Neutrophil (primary cell): ENCODE measurements at regions not wholly inside any gene's neighbourhood (a gene's known extent, or its start where the extent isn't known, plus 50 kb on each side); places are given as distances from the start of the nearest gene placed in this dataset.

ENCODE experiments used
- H3K27ac ChIP-seq: fragments of 200-600 bp; sonication (generic); 2 replicates; pipeline ENCODE4 v1.5.1; 2016; ENCODE audit warnings: mild to moderate bottlenecking, moderate library complexity
- H3K27me3 ChIP-seq: fragments of 200-600 bp; sonication (generic); 2 replicates; pipeline ENCODE4 v1.6.0; 2016; ENCODE audit warnings: mild to moderate bottlenecking
- H3K36me3 ChIP-seq: fragments of 200-600 bp; sonication (generic); 2 replicates; pipeline ENCODE4 v1.5.1; 2017
- H3K4me1 ChIP-seq, 2 experiments: fragments of 200-600 bp in 1 of 2; sonication (generic) in 1 of 2; 1 replicate in 1 of 2; 2 replicates in 1 of 2; pipeline versions ENCODE4 v1.5.1 to v1.6.1; 2013 to 2016; ENCODE audit warnings: low read depth in 1 of 2, low read length in 1 of 2, mild to moderate bottlenecking in 1 of 2, moderate library complexity in 1 of 2; ENCODE audit not compliant: control insufficient read depth in 1 of 2, insufficient read depth in 1 of 2
- H3K4me3 ChIP-seq, 2 experiments: fragments of 200-600 bp in 1 of 2; sonication (generic) in 1 of 2; 1 replicate in 1 of 2; 2 replicates in 1 of 2; pipeline ENCODE4 v1.5.1; 2013 to 2016; ENCODE audit warnings: low read depth in 1 of 2, low read length in 1 of 2, mild to moderate bottlenecking in 1 of 2, moderate library complexity in 1 of 2
- H3K9me3 ChIP-seq: fragments of 200-600 bp; sonication (generic); 2 replicates; pipeline ENCODE4 v1.5.1; 2016
- CTCF ChIP-seq: fragments of 200-600 bp; sonication (generic); IDR thresholded peaks from 2 replicates; pipeline ENCODE4 v1.5.1; 2016; ENCODE audit warnings: antibody characterized with exemption

- Histone ChIP-seq H3K4me3 (no peak overlapping the region), H3K4me1 (no peaks in the 10 kb centered on the region), H3K9me3 (no peaks in the 10 kb centered on the region), H3K27me3 (peaks cover 67% of the 10 kb centered on the region), H3K36me3 (no peaks in the 10 kb centered on the region), H3K27ac (no peak overlapping the region)
- no peak for TF ChIP-seq CTCF
Observed at GRCh38 chr2:176534798-176535466, 265.7 kb downstream of the MTX2 start.

- H3K4me3 ChIP-seq: no peak overlapping the region
- no peaks in the 10 kb centered on the region for H3K4me1 ChIP-seq
- peaks cover 67% of the 10 kb centered on the region for H3K27me3 ChIP-seq
- no peaks in the 10 kb centered on the region for H3K9me3 ChIP-seq
- TF ChIP-seq CTCF: no peak
- H3K27ac ChIP-seq: no peak overlapping the region
- H3K36me3 ChIP-seq: no peaks in the 10 kb centered on the region
Observed at GRCh38 chr2:176535467-176536113, 266.3 kb downstream of the MTX2 start.

GRCh38 chr2:176536439-176537133, 267.3 kb downstream of the MTX2 start:
- H3K4me3 ChIP-seq: no peak overlapping the region
- H3K27me3 ChIP-seq: peaks cover 65% of the 10 kb centered on the region
- H3K27ac ChIP-seq: no peak overlapping the region
- H3K4me1 ChIP-seq: no peaks in the 10 kb centered on the region
- H3K36me3 ChIP-seq: no peaks in the 10 kb centered on the region
- TF ChIP-seq CTCF: no peak
- H3K9me3 ChIP-seq: no peaks in the 10 kb centered on the region

- TF ChIP-seq CTCF: no peak
- H3K36me3 ChIP-seq: no peaks in the 10 kb centered on the region
- H3K4me1 ChIP-seq: no peaks in the 10 kb centered on the region
- no peak overlapping the region for H3K4me3 ChIP-seq
- H3K9me3 ChIP-seq: no peaks in the 10 kb centered on the region
- H3K27me3 ChIP-seq: peaks cover 64% of the 10 kb centered on the region
- no peak overlapping the region for H3K27ac ChIP-seq
Observed at GRCh38 chr2:176537932-176538331, 268.7 kb downstream of the MTX2 start.

GRCh38 chr2:176540995-176541394, 271.8 kb downstream of the MTX2 start:
- TF ChIP-seq CTCF: no peak
- peaks cover 69% of the 10 kb centered on the region for H3K27me3 ChIP-seq
- H3K4me3 ChIP-seq: no peak overlapping the region
- H3K9me3 ChIP-seq: no peaks in the 10 kb centered on the region
- H3K27ac ChIP-seq: no peak overlapping the region
- no peaks in the 10 kb centered on the region for H3K36me3 ChIP-seq
- H3K4me1 ChIP-seq: no peaks in the 10 kb centered on the region
